ENCODE measurements at regions not wholly inside any gene's neighbourhood (a gene's known extent, or its start where the extent isn't known, plus 50 kb on each side); places are given as distances from the start of the nearest gene placed in this dataset.

DNA sequence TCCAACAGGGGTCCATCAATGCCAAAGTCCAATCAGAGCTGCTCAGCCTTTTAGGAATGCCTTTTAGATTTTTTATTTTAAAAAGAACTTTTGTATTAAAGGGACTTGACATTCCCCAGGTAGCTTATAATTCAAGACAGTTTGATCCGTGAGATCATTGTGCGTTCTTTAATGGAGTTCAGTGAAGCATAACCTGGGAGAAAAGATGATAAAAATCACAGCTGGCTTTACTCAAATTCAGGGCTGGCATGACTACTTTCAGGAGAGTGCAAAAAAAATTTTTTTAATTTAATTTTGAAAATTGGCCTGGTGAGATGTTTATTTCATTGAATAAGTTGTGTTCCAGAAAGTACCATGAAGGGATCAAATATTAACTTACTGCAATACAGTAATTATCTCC lies 118.2 kb downstream of the VCX2 start:
- Histone ChIP-seq H3K4me3 (no peak overlapping the region), H3K27ac (no peak overlapping the region), H3K4me2 (no peak overlapping the region), H3K4me1 (no peaks in the 10 kb centered on the region), H3K9me3 (no peaks in the 10 kb centered on the region)
- FAIRE-seq, result no peak
- no peak for DNase-seq (ENCODE audit: low read depth in 1 of 2, low spot score in 1 of 2)
- 36% methylated on average over 2 of the region's 2 CpGs for WGBS (ENCODE audit: missing lambda C conversion rate)
- ChIA-PET POLR2A (no interaction called here), CTCF (no interaction called here)
- ATAC-seq, result no peak
- no peak for TF ChIP-seq ZC3H11A (IDR thresholded peaks at IDR 0.05)
- TF ChIP-seq EP300 (IDR thresholded peaks at IDR 0.05), result no peak
- no peak for TF ChIP-seq RFX5 (IDR thresholded peaks at IDR 0.05)
- no peak for TF ChIP-seq CBX2 (IDR thresholded peaks at IDR 0.05; ENCODE audit: borderline replicate concordance, low read depth)
- no peak for TF ChIP-seq EHMT2 (IDR thresholded peaks at IDR 0.05; ENCODE audit: low read depth)
- TF ChIP-seq RARB (CRISPR knock-in tag; IDR thresholded peaks at IDR 0.05), result no peak
- TF ChIP-seq, protein P1, sequence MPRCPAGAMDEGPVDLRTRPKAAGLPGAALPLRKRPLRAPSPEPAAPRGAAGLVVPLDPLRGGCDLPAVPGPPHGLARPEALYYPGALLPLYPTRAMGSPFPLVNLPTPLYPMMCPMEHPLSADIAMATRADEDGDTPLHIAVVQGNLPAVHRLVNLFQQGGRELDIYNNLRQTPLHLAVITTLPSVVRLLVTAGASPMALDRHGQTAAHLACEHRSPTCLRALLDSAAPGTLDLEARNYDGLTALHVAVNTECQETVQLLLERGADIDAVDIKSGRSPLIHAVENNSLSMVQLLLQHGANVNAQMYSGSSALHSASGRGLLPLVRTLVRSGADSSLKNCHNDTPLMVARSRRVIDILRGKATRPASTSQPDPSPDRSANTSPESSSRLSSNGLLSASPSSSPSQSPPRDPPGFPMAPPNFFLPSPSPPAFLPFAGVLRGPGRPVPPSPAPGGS (IDR thresholded peaks at IDR 0.05), result no peak
- TF ChIP-seq JUNB (IDR thresholded peaks at IDR 0.05), result no peak
- no peak for TF ChIP-seq SREBF2 (IDR thresholded peaks at IDR 0.05)
- no peak for TF ChIP-seq PHF8 (IDR thresholded peaks at IDR 0.05; ENCODE audit: borderline replicate concordance, low read depth)
- TF ChIP-seq BHLHE40 (IDR thresholded peaks at IDR 0.05; ENCODE audit: low read depth, low read length), result no peak
- TF ChIP-seq KDM1A (IDR thresholded peaks at IDR 0.05; ENCODE audit: low read depth), result no peak
- TF ChIP-seq HDAC2 (IDR thresholded peaks at IDR 0.05), result no peak

DNA sequence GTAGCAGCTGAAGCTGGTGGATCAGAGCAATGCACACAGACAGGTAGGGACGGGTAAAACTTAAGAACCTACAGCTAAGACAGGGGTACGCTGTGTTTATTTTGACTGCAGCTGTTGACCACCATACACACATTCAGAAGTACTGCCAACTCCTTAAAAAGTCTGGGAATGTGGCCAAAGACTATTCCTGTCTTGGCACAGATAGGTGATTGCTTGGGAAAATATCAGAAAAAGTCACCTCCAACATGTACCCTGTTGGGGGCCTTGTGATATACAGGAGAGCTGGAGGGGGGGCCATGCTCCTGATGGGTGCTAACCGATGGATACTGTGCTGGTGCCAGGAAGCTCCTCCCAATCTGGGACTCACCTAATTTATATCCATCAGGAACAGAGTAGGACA lies 121.2 kb downstream of the VCX2 start:
- H3K9me3 ChIP-seq, result no peaks in the 10 kb centered on the region
- POLR2A ChIA-PET, result no interaction called here
- ATAC-seq (no peak), DNase-seq (ENCODE audit: low read depth in 1 of 2, low spot score in 1 of 2) (no peak), FAIRE-seq (no peak)
- no peak for TF ChIP-seq GATA3 (IDR thresholded peaks at IDR 0.05; ENCODE audit: borderline replicate concordance)
- TF ChIP-seq ELK1 (IDR thresholded peaks at IDR 0.05; ENCODE audit: low read depth, low read length), result no peak
- TF ChIP-seq, protein P2, sequence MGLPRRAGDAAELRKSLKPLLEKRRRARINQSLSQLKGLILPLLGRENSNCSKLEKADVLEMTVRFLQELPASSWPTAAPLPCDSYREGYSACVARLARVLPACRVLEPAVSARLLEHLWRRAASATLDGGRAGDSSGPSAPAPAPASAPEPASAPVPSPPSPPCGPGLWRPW (IDR thresholded peaks at IDR 0.05), result no peak
- no peak for TF ChIP-seq ZSCAN20 (CRISPR knock-in tag; IDR thresholded peaks at IDR 0.05)
- CTCF ChIA-PET, result no interaction called here
- WGBS (ENCODE audit: missing lambda C conversion rate), result 6% methylated on average over 3 of the region's 3 CpGs
- no peak overlapping the region for H3K27ac ChIP-seq
- H3K4me1 ChIP-seq, result no peaks in the 10 kb centered on the region
- no peak overlapping the region for H3K4me3 ChIP-seq
- H3K4me2 ChIP-seq, result no peak overlapping the region

GRCh38 chrX:8048466-8048865 lies 121.3 kb upstream of the PNPLA4 start:
- H3K4me1 ChIP-seq, result no peaks in the 10 kb centered on the region
- WGBS (ENCODE audit: missing lambda C conversion rate), result 0% methylated on average over 1 of the region's 1 CpG
- H3K4me2 ChIP-seq, result no peak overlapping the region
- TF ChIP-seq ZNF302 (CRISPR knock-in tag; IDR thresholded peaks at IDR 0.05), result no peak
- no peak for TF ChIP-seq HOXB5 (CRISPR knock-in tag; IDR thresholded peaks at IDR 0.05)
- DNase-seq (ENCODE audit: low read depth in 1 of 2, low spot score in 1 of 2) (no peak), ATAC-seq (no peak), FAIRE-seq (peak; percentile 54)
- POLR2A ChIA-PET, result no interaction called here
- no peaks in the 10 kb centered on the region for H3K9me3 ChIP-seq
- H3K4me3 ChIP-seq, result no peak overlapping the region
- CTCF ChIA-PET, result no interaction called here
- H3K27ac ChIP-seq, result no peak overlapping the region

- ChIA-PET CTCF (no interaction called here), POLR2A (no interaction called here)
- 17% methylated on average over 7 of the region's 7 CpGs for WGBS (ENCODE audit: missing lambda C conversion rate)
- no peak for DNase-seq (ENCODE audit: low read depth in 1 of 2, low spot score in 1 of 2)
- no peak for FAIRE-seq
- no peak for ATAC-seq
- no peak overlapping the region for H3K4me3 ChIP-seq
- no peak overlapping the region for H3K27ac ChIP-seq
- no peaks in the 10 kb centered on the region for H3K4me1 ChIP-seq
- TF ChIP-seq JUNB (IDR thresholded peaks at IDR 0.05) (no peak), EHMT2 (IDR thresholded peaks at IDR 0.05; ENCODE audit: low read depth) (no peak)
- H3K9me3 ChIP-seq, result no peaks in the 10 kb centered on the region
- H3K4me2 ChIP-seq, result no peak overlapping the region
These were observed 117.7 kb upstream of the PNPLA4 start for GRCh38 chrX:8044947-8045346.

All from A549 (cell line).